ENCODE measurements at regions not wholly inside any gene's neighbourhood (a gene's known extent, or its start where the extent isn't known, plus 50 kb on each side); places are given as distances from the start of the nearest gene placed in this dataset.
"Not testable (repeated sequence)": the region's sequence is repeated elsewhere in the genome, so short reads cannot be mapped to it uniquely, and the experiment has no call there.

DNA sequence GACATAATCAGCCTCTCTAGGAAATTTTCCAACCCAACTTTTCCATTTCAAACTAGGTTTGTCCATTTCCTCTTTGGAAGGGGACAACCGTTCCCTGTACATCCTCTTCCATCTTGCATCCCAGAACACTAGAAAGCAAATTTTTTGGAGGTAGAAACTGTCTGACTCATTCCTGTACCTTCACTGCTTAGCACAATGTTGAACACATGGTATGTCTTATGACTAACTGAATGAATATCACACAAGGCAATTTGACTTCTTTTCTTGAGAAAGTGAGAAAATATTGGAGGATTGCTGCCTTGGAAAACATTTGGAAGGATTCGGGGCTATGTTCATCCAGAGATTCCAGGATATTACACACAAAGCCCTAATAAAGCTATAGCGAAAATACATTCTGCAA lies 289.1 kb downstream of the FGFR2 start:
- DNase-seq = no peak

DNA sequence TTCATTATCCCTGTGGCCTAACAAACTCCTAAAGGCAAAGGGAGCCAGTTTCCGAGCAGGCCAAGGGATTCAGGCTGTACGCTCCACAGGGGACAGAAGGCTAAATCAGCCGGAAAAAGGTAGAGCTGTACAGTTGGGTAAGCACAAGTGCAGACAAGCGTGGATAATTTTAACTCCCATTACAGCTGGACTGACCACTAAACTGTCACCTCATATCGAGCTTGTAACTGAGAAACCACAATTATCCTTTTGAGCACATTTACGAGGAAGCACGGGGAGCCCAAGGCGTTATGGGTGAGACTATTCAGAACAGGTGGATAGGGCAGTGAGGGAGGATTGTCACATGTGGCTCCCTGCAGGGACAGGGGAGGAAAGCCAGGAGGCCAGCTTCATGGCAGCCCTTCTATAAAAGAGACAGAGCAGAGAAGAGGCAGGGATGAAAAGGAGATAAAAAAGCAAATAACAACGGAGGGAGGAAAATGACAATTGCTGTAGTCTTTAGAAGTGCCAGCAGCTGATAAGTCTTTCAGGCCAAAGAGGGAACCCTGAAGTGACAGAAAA lies 288.0 kb downstream of the FGFR2 start:
- no peak for DNase-seq

DNA sequence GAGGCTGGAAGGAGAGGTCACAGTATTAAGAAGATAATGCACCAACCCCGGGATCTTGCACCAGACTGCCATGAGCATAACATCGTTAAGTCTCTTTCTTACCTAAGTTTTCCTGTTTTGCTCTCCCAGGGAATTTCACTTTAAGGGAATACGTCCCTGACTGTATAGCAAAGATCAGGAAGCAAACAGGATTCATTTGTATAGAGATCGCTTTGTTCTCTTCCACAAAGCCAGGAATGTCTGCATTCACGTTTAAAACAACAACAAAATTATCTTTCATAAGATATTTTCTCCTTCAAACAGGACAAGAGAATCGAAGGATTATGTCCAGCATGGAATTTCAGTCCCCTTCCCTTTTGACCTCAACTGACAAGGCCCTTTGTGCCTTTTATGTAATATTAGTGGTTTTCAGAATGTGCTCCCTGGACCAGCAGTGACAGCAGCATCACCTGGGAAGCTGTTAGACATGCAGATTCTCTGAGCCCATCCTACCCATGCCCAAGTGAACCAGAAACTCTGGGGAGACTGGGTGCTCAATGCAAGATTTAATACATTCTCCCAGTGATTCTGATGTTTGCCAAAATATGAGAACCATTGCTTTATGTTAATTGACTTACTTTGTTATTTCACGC lies 286.3 kb downstream of the FGFR2 start:
- no peak for DNase-seq

DNA sequence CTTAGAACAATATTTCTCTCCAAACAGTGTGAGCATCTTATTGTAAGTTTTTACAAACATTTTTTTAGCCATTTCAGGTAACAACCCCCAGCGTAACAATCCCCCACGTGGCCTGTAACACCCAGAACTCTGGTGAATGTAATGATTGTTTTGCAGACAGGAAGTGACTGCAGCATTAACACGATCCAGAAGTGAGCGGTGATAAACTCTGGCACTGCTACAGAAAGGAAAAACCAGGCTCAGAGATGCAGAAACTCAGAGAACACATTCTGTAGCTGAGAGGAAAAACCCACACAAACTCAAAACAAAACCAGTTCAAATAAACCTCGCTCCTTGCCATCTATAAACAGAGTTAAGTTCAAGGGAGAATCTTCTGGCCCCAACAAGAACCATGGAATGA lies 285.7 kb downstream of the FGFR2 start:
- DNase-seq = no peak

DNA sequence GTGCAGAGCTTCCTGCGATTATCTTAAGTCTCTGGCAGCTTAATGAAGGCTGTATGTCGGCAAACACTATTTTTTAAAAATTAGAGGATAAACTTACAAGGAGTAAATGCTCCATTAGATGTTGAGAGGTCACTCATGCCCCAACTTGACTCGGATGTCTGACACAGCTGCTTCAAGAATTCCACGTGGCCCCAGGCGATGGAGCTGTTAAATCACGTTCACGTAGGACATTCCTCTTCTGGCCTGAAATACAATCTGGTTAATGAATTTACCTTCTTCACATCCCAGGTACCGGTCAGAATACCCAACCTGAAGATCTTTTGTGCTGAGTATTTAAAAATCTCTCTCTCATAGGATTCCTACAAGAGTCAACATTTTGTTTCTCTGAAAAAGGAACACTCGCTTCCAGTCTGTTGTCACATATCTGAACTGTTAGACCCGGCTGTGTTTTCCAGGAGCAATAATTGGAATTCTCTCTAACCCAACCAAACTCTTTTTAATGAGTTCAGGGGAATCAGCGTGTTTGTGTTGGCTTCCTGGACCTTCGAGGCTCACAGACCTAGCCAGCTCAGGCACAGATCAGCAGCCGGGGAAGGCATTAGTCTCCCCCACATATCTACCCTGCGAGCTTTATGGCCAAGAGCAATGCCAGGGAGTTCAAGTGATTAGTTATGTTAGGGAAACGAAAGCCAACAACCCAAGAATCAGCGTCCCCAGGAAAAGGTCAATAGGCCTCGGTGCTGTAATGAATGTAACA lies 284.9 kb downstream of the FGFR2 start:
- no peak for DNase-seq

DNA sequence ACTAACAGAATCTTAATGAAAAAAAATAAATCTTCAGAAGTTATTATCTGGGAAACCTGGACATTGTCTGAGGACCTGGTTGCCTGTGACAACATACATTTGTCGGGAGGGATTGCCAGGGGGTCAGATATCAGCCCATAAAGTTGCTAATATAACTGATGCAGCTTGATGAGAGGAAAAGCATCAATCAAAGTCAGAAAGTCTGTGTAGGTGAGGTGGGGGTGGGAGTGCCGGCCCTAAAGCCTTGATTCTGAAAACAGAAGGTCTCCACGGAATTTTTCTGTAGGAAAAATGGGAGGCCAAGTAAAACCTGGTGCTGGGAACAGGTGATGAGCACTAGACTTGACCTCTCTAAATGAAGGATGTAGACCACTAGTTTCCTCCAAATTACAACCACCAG lies 281.8 kb downstream of the FGFR2 start:
- DNase-seq = no peak

DNA sequence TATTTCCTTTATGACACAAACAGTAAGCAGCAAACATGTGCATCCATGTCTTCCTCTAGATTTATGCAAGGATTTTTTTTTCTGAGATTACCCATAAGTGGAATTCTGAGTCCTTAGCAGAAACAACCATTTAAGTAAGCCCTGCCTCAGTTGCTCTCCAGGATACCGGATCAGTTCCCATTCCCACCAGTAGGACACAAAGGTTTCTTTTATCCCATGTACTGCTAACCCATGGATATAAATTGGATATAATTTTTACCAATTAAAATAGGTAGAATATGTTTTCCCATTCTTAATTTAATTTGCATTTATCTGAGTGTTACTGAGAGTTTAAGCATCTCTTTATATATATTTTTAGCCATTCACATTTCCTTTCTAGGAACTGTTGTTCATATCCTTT lies 280.9 kb downstream of the FGFR2 start:
- DNase-seq = no peak

DNA sequence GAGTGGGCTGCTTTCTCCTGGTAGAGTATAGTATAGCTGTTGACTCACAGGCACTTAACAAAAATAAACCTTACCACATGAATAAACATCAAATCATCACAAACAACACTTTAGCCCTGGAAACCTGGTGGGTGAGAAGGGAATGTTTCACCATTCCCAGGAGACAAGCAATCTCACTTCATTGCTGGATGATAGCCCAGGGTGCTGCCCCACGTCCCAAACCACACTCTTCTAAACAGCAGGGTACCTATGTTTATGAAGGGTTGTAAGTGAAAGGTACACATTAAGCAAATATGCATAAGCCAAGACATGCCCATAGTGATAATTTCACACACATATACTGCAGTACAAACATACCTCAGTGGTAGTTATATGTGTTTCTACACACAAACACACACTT lies 276.2 kb downstream of the FGFR2 start:
- no peak for DNase-seq

DNA sequence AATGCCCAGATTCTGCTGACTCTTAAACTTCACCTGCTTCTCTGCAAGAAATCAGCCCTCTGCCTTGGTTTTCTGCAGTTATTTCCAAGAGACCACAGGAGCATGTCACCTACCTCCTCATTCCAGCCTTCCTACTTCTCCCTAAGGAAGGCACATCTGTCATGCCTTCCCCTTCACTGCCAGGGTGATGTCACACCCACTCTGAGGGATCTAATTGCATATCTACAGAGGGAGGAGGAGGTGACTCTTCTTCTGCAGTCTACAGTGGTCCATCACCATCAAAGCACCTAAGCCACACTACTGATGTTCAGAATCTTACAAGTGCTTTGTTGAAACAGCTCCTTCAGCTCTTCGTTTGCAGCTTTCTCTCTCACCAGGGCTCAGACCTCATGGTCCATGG lies 275.5 kb downstream of the FGFR2 start:
- DNase-seq = no peak

DNA sequence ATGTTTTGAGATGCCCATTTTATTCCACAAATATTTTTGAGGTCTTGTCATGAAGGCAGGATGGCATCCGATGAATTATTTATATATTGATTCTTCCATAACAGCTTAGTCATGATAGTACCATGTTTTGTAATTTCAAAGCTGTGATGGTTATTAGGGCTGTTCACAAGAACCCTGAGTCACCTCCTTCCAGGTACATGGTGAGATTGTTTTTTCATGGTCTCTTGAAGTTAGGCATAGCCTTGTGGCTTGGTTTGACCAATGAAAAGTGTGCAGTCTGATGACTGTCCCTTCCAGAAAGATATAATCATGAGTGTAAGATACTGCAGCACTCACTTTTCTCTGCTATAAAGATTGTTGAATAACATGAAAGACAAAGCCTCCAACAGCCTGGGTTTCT lies 274.8 kb downstream of the FGFR2 start:
- no peak for DNase-seq

DNA sequence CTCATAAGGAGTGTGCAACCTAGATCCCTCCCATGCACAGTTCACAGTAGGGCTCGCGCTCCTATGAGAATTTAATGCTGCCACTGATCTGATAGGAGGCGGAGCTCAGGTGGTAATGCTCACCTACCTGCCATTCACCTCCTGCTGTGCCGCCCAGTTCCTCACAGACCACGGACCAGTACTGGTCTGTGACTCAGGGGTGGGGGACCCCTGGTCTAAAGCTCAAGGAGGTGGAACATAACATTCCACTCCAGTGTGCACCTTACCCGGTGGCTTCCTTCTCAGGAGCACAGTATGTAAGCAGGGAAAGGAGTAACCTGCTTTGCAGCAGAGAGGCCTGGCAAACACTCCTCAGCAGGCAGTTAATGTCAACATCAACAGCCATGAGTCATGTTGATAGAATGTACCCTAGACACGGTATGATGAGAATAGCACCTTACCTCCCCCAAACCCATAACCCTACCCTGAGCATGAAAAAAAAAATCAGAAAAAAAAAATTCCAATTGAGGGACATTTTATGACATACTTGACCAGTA lies 273.5 kb downstream of the FGFR2 start:
- DNase-seq = no peak

DNA sequence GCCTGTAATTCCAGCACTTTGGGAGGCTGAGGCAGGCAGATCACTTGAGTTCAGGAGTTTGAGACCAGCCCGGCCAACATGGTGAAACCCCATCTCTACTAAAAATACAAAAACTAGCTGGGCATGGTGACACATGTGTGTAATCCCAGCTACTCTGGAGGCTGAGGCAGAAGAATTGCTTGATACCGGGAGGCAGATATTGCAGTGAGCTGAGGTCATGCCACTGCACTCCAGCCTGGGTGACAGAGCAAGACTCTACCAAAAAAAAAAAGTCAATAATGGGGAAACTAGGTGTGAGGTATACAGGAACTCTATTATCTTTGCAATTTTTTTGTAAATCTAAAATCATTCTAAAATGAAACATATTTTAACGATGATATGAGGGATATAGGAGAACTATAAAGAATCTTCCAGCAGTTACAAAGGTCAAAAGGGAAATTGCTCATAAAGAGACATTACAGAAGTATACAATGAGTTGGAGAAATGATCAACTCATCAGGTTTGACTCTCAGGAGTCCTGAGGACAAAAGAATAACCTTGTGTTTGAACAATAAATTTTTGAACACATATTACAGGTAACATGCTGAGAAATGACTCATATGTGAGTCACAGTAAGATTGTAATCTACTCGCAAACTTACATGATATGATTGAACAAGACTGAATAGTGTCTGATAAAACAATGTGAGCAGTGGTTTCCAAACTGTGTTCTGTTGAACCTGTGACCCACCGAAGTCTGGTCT lies 272.6 kb downstream of the FGFR2 start:
- no peak for DNase-seq

DNA sequence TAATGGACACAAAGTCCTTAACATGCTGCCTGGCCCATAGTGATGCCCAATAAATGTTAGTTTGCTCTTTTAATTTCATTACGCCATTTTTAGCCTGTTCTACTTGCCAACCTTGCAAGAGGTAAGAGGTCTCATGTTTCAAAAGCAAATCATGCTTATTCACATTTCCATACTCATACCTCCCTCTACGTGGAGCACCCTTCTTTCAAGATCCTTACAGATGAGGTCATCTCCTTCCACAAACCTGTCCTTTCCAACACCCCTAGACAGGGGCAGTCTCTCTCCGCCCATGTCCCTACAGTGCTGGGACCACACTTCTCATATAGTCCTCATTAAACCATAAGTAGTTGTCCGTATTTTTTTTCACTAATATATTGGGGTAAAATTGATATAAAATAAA lies 271.3 kb downstream of the FGFR2 start:
- no peak for DNase-seq

DNA sequence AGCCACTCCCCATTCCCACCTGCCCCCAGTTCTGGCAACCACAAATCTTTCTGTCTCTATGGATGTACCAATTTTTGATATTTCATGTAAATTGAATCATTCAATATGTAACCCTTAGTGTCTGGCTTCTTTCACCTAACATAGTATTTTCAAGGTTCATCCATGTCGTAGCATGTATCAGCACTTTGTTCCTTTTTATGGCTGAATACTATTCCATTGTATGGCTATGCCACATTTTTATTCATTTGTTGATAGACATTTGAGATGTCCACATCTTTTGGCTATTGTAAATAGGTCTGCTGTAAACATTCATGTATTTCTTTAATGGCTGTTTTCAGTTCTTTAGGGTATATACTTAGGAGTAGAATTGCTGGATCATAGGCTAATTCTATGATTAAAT lies 270.5 kb downstream of the FGFR2 start:
- DNase-seq = no peak

DNA sequence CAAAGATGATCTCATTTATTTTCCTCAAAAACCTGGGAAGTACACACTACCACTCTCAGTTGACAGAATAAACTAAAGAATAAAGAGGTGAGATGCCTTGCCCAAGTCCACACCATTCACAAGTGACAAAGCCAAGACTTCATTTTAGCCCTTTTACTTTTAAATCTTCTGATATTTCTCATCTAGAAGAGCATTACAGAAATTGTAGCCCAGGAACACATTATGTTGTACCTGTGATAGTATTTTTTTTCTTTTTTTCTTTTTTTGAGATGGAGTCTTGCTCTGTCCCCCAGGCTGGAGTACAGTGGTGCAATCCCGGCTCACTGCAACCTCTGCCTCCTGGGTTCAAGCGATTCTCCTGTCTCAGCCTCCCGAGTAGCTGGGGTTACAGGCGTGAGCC lies 268.6 kb downstream of the FGFR2 start:
- not testable (repeated sequence) for DNase-seq

DNA sequence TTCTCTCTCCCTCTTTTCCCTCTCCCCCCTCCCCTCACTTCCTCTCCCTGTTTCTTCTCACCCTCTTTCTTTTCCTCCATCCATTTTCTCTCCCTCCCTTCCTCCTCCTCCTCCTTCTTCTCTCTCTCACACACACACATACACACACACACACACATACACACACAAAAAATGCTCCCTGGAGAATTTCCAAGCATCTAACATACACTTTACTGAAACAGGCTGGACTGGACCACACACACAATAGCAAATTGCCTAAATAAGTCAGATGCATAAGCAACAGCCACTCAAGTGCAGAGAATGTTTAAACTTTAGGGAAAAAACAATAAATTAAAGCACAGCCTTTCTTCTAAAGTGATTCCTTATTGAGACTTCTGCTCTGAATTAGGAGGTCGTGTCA lies 267.7 kb downstream of the FGFR2 start:
- DNase-seq = no peak

DNA sequence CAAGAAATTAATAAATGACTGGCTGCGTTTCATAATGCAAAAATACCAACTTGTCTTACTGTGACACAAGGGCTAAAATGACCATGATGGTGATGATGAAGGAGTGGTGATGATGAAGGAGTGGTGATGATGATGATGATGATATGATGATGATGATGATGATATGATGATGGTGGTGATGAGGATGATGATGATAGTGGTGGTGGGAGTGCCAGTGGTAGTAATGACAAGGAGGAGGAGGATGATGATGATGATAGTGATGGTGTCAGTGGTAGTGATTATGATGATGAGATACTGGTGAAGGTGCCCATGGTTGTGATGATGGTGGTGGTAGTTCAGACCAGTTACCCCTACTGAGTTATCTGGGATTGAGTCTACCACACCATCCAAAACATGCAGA lies 265.9 kb downstream of the FGFR2 start:
- no peak for DNase-seq

DNA sequence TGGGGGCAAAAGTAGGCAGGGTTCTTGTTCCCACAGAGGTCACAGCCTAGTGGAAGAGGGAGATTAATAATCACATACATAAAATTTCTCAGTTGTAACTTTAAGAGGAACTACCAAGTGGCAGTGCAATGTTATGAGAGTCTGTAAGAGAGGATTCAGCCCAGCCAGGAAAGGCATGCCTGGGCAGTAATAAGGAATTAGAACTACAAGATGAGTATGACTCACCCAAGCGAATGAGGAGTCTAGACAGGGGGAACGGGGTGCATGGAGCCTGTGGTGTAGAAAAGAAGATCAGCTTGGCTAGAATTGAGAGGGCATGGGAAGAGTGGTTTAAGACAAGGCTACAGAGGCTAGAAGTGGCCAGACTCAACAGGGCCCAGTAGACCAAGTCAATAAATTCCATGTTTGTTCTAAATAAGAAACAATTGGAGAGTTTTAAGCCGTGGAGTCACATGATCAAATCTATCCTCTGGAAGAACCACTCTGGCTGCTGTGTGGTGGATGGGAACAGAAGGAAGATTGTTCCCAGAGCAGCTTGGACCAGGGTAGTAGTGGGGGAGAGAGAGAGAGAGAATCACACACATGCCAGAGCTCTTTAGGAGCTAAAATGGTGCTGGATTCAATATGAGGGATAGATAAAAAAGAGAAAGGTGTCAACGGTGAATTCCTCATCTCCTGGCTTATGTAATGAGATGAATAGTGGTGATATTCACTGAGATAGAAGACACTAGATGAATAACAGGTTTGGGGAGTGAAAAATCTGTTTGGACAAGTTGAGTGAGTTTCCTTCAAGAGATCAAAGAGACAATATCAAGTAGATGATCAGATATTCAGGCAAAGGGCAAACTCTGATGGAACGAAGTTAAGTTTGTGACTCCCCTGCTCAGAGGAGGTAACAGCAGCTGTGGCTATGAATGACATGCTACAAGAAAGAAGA lies 265.1 kb downstream of the FGFR2 start:
- no peak for DNase-seq

DNA sequence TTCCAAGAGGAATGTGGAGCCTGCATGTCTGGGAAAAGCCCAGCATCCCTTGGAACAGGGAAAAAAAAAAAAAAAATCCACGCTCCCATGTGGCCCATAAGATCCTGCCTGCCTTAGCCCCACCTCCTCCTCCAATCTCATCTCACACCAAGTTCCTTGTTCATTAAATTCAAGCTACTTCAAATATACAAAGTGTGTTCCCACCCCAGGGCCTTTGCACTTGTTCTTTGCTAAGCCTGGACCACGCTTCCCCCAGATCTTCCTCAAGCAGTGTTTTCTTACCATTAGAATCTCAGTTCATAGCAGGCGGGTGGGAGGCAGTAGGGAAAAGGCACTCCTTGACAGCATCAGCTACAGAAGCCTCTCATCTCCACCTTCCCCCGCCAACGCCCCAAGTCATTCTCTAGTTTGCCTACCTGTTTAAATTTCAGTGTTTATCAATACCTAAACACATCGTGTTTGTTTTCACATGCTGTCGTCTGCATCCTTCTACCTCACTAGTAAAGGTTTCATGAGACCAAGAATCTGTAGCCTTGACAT lies 262.8 kb downstream of the FGFR2 start:
- DNase-seq = no peak

DNA sequence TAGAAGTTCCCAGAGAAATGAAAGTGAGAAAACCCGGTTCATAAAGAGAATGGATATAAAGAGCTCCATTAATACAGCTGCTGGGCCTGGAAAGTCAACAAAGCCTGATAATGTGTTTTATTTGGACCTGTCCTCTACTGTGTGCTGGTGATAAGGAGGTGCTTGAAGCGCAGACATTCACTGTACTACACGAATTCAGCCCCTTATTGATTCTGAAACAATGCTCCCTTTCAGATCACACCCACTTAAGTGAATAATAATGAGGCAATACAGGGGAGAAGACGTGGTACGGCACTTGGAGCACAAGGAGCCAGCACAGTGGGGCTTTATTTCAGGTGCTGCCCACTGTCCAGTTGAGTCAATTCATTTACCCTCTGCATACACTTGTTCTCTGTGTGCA lies 260.8 kb downstream of the FGFR2 start:
- no peak for DNase-seq

DNA sequence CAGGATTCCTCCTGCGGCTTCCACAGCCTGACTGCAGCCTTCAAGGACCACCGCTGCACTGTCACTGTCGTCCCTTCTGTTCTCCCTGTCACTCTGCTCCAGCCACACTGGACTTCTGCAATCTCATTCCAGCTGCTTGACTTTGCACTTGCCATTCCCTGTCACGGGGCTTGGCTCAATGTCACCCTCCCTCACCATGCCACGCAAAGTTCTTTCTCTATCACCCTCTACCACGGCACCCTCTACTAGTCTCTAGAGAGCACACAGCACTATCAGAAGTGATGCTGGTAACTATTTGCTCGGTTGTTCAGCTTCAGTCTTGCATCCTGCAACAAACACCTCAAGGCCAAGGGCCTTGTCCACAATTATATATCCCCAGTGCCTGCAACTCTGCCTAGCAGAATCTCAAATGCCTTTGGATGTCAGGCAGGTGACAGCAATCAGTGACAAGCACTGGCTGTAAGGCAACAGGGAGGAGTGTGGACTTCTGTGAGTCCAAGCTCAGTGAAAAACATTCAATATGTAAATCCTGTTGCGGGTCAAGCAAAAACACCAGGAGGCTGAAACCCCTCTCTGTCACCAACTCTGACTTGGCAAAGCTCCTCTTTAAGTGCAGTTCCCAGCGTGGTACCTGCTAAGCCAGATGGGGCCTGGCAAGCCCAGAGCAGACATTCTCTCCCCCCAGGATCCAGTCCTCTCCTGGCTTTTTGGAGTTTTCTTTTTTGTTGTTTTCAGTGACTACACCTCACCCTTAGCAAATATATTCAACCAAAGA lies 259.9 kb downstream of the FGFR2 start:
- DNase-seq = no peak
